Gastroesophageal sphincter (tissue), 4 donors: ENCODE measurements at regions not wholly inside any gene's neighbourhood (a gene's known extent, or its start where the extent isn't known, plus 50 kb on each side); places are given as distances from the start of the nearest gene placed in this dataset.

Experiments used
- ATAC-seq: fragments of 150-250 bp; one replicate; pipeline ENCODE4 v1.9.1; 2016; ENCODE audit warnings: mild to moderate bottlenecking, moderate library complexity
- H3K27ac ChIP-seq, 4 donors: fragments of 200-600 bp; sonication (generic) in 3 of 4; 1 replicate in 3 of 4; 2 replicates in 1 of 4; pipeline ENCODE4 v1.5.1; 2016 to 2019
- H3K27me3 ChIP-seq: fragments of 200-600 bp; sonication (generic); one replicate; pipeline ENCODE4 v1.5.1; 2019
- H3K36me3 ChIP-seq, 2 donors: fragments of 200-600 bp; sonication (generic); one replicate each; pipeline ENCODE4 v1.5.1; 2019; ENCODE audit warnings: control low read depth in 1 of 2
- H3K4me1 ChIP-seq, 3 donors: fragments of 200-600 bp; sonication (generic); 1 replicate in 2 of 3; 2 replicates in 1 of 3; pipeline ENCODE4 v1.5.1; 2016 to 2019; ENCODE audit warnings: control low read depth in 2 of 3
- H3K4me3 ChIP-seq, 2 donors: fragments of 200-600 bp; sonication (generic); one replicate each; pipeline ENCODE4 v1.5.1; 2019; ENCODE audit warnings: mild to moderate bottlenecking in 1 of 2, moderate library complexity in 1 of 2
- H3K9me3 ChIP-seq, 3 donors: fragments of 200-600 bp; sonication (generic); one replicate each; pipeline ENCODE4 v1.5.1; 2017 to 2019; ENCODE audit warnings: control low read depth in 2 of 3
- EP300 ChIP-seq: sonication (generic); formaldehyde crosslinking; IDR thresholded peaks from one replicate; pipeline ENCODE4 v1.6.1; 2017; ENCODE audit warnings: antibody characterized with exemption, mild to moderate bottlenecking
- POLR2A ChIP-seq, 2 donors: fragments of 450-650 bp; IDR thresholded peaks; one replicate each; pipeline ENCODE4 v1.6.1; 2017; ENCODE audit warnings: antibody characterized with exemption in 2 of 2, mild to moderate bottlenecking in 2 of 2, moderate library complexity in 1 of 2
- POLR2AphosphoS5 ChIP-seq: sonication (generic); formaldehyde crosslinking; IDR thresholded peaks from one replicate; pipeline ENCODE4 v1.6.1; 2017; ENCODE audit warnings: antibody characterized with exemption
- WGBS, 2 donors: methylation state at CpG; one replicate each; pipeline ENCODE4 v1.1.5; 2018; ENCODE audit warnings: low coverage in 1 of 2; 5-methylcytosine and 5-hydroxymethylcytosine counted together
- TF ChIP-seq, protein P1 (sequence below), 4 experiments: fragments of 200-600 bp in 2 of 4; fragments of 450-650 bp in 2 of 4; sonication (generic) in 1 of 4; IDR thresholded peaks; one replicate each; pipeline ENCODE4 v1.5.1; 2017 to 2019; ENCODE audit warnings: antibody characterized with exemption in 4 of 4, mild to moderate bottlenecking in 2 of 4, moderate library complexity in 2 of 4

DNA sequence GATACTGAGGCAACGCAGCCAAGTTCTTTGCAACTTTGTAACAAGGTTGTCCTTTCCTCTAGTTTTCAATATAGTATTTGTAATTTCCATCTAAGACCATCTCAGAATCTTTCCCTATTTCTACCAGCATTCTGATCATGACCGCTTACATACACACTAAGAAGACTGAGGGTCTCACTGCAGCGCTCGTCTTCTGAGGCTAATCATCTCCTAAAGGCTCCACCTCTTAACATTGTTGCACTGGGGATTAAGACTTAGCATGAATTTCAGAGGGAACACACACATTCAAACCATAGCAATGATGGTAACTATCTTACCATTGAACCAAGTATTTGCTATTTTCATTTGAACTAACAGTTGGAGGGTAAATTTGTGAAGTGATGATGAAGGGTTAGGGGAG, 463.3 kb upstream of the CCDC54 start:
- no peak for TF ChIP-seq POLR2A (IDR thresholded peaks at IDR 0.05)
- no peak for TF ChIP-seq POLR2AphosphoS5
- TF ChIP-seq, protein P1, sequence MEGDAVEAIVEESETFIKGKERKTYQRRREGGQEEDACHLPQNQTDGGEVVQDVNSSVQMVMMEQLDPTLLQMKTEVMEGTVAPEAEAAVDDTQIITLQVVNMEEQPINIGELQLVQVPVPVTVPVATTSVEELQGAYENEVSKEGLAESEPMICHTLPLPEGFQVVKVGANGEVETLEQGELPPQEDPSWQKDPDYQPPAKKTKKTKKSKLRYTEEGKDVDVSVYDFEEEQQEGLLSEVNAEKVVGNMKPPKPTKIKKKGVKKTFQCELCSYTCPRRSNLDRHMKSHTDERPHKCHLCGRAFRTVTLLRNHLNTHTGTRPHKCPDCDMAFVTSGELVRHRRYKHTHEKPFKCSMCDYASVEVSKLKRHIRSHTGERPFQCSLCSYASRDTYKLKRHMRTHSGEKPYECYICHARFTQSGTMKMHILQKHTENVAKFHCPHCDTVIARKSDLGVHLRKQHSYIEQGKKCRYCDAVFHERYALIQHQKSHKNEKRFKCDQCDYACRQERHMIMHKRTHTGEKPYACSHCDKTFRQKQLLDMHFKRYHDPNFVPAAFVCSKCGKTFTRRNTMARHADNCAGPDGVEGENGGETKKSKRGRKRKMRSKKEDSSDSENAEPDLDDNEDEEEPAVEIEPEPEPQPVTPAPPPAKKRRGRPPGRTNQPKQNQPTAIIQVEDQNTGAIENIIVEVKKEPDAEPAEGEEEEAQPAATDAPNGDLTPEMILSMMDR (IDR thresholded peaks at IDR 0.05) = no peak
- TF ChIP-seq EP300 = no peak
- WGBS, 2 donors = 90 to 92% methylated on average over 4 of the region's 4 CpGs
- no peak for ATAC-seq

DNA sequence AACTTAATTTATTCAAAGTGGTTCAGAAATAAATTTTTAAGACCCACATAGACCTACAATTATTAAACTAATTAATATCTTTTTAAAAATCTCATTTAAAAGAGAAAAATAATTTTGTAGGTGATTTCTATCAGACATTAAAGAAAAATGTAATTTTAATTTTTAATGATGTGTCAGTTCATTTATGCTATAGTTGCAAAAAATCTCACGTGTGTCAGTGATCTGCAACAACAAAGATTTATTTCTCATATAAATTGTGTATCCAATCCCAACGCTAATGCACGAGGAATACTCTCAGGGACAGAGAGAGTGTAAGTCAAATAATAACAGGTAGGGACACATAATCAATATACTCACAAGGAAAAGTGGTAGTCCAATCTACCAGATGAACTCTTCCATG, 456.6 kb upstream of the CCDC54 start:
- H3K4me3 ChIP-seq = no peak overlapping the region
- peaks cover 0 to 1% of the 10 kb centered on the region in 2 donors for H3K36me3 ChIP-seq
- no peak for TF ChIP-seq EP300
- TF ChIP-seq POLR2A (IDR thresholded peaks at IDR 0.05) = no peak
- TF ChIP-seq, protein P1 (IDR thresholded peaks at IDR 0.05) = no peak
- no peak for TF ChIP-seq POLR2AphosphoS5
- no peak for ATAC-seq
- no peaks in the 10 kb centered on the region for H3K27me3 ChIP-seq
- no peaks in the 10 kb centered on the region for H3K4me1 ChIP-seq
- H3K9me3 ChIP-seq = no peaks in the 10 kb centered on the region
- 81 to 87% methylated on average over 3 of the region's 3 CpGs for whole genome bisulfite sequencing, 2 donors
- H3K27ac ChIP-seq = no peak overlapping the region

More for the DNA sequence above, 463.3 kb upstream of the CCDC54 start:
- H3K27ac ChIP-seq = no peak overlapping the region
- no peaks in the 10 kb centered on the region for H3K4me1 ChIP-seq
- H3K9me3 ChIP-seq = no peaks in the 10 kb centered on the region
- no peaks in the 10 kb centered on the region for H3K36me3 ChIP-seq
- no peaks in the 10 kb centered on the region for H3K27me3 ChIP-seq
- no peak overlapping the region for H3K4me3 ChIP-seq

GRCh38 chr3:106929081-106929480, 448.2 kb upstream of the CCDC54 start:
- WGBS, 2 donors = 86 to 88% methylated on average over 3 of the region's 3 CpGs
- no peak overlapping the region for H3K4me3 ChIP-seq
- ATAC-seq = no peak

GRCh38 chr3:106930086-106930485, 447.2 kb upstream of the CCDC54 start:
- Histone ChIP-seq H3K27ac (no peak overlapping the region), H3K27me3 (no peaks in the 10 kb centered on the region), H3K36me3 (peaks cover 0 to 3% of the 10 kb centered on the region in 2 donors), H3K4me3 (no peak overlapping the region), H3K9me3 (peaks cover 0 to 12% (median 0%) of the 10 kb centered on the region in 3 donors), H3K4me1 (no peaks in the 10 kb centered on the region)
- no peak for ATAC-seq
- 79 to 90% methylated on average over 2 of the region's 2 CpGs for WGBS, 2 donors
- TF ChIP-seq POLR2A (IDR thresholded peaks at IDR 0.05) (no peak), POLR2AphosphoS5 (no peak), EP300 (no peak)
- TF ChIP-seq, protein P1 (IDR thresholded peaks at IDR 0.05) = no peak

More at GRCh38 chr3:106929081-106929480, 448.2 kb upstream of the CCDC54 start:
- TF ChIP-seq POLR2A (IDR thresholded peaks at IDR 0.05) = no peak
- Histone ChIP-seq H3K4me1 (no peaks in the 10 kb centered on the region), H3K27ac (no peak overlapping the region), H3K36me3 (peaks cover 0 to 3% of the 10 kb centered on the region in 2 donors), H3K9me3 (peaks cover 0 to 2% (median 0%) of the 10 kb centered on the region in 3 donors), H3K27me3 (no peaks in the 10 kb centered on the region)

DNA sequence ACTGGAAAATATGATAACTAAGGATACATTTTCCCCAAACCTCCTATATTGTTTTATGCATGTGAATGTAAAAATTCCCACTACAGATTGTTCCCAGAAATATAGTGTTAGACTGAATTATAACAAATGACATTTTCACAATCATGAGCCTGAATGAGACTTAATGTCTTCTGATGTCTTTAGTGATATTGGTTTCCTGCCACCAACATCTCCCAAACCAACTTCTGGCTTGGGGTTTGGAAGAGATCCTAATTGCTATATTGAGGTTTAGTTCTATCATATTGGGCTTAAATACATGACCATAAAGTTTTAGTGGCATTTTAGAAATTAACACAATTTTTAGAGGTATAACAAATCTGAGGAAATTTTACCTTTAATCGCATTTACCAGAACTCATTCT, 445.3 kb upstream of the CCDC54 start:
- WGBS, 2 donors = 78 to 91% methylated on average over 1 of the region's 1 CpG
- Histone ChIP-seq H3K36me3 (no peaks in the 10 kb centered on the region), H3K4me1 (no peaks in the 10 kb centered on the region), H3K27ac (no peak overlapping the region), H3K4me3 (no peak overlapping the region), H3K9me3 (peaks cover 0 to 12% (median 0%) of the 10 kb centered on the region in 3 donors), H3K27me3 (no peaks in the 10 kb centered on the region)
- ATAC-seq = no peak
- TF ChIP-seq POLR2A (IDR thresholded peaks at IDR 0.05) (no peak), POLR2AphosphoS5 (no peak), EP300 (no peak)
- TF ChIP-seq, protein P1 (IDR thresholded peaks at IDR 0.05) = no peak
